ENCODE measurements at regions not wholly inside any gene's neighbourhood (a gene's known extent, or its start where the extent isn't known, plus 50 kb on each side); places are given as distances from the start of the nearest gene placed in this dataset.
A peak's percentile ranks its signal among the peaks of the same experiment; 100 is the strongest.

GRCh38 chr7:81410471-81411117, 359.3 kb downstream of the HGF start:
- TF ChIP-seq, protein P1, sequence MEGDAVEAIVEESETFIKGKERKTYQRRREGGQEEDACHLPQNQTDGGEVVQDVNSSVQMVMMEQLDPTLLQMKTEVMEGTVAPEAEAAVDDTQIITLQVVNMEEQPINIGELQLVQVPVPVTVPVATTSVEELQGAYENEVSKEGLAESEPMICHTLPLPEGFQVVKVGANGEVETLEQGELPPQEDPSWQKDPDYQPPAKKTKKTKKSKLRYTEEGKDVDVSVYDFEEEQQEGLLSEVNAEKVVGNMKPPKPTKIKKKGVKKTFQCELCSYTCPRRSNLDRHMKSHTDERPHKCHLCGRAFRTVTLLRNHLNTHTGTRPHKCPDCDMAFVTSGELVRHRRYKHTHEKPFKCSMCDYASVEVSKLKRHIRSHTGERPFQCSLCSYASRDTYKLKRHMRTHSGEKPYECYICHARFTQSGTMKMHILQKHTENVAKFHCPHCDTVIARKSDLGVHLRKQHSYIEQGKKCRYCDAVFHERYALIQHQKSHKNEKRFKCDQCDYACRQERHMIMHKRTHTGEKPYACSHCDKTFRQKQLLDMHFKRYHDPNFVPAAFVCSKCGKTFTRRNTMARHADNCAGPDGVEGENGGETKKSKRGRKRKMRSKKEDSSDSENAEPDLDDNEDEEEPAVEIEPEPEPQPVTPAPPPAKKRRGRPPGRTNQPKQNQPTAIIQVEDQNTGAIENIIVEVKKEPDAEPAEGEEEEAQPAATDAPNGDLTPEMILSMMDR (conservative IDR thresholded peaks at IDR 0.05; ENCODE audit: low read depth, low read length) = no peak
- H3K4me3 ChIP-seq (ENCODE audit: low read length) = no peak overlapping the region
- no peak for DNase-seq (ENCODE audit: low read depth)

DNA sequence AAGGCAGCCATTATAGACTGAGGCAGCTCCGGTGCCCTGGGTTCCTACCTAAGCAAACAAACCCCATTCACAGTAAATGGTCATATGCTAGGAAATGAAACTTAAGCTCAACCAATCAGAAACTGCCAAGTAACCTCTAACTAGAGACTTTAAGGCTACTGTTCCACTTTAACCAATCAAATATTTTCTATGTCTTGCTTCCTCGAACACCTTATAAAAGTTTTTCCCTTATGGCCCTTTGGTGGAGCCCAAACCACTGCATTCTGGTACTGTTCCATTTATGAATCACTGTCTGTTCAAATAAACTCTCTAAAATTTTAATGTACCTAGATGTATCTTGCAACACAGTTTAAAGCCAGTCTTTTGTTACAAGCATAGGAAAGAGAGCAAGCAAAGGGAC, 361.1 kb downstream of the HGF start:
- DNase-seq (ENCODE audit: low read depth) = no peak
- TF ChIP-seq, protein P1 (conservative IDR thresholded peaks at IDR 0.05; ENCODE audit: low read depth, low read length) = no peak
- no peak overlapping the region for H3K4me3 ChIP-seq (ENCODE audit: low read length)

GRCh38 chr7:81407094-81407493, 362.8 kb downstream of the HGF start:
- no peak overlapping the region for H3K4me3 ChIP-seq (ENCODE audit: low read length)
- DNase-seq (ENCODE audit: low read depth) = no peak
- TF ChIP-seq, protein P1 (conservative IDR thresholded peaks at IDR 0.05; ENCODE audit: low read depth, low read length) = no peak

GRCh38 chr7:81404669-81405068, 365.2 kb downstream of the HGF start:
- no peak for DNase-seq (ENCODE audit: low read depth)
- TF ChIP-seq, protein P1 (conservative IDR thresholded peaks at IDR 0.05; ENCODE audit: low read depth, low read length) = no peak
- no peak overlapping the region for H3K4me3 ChIP-seq (ENCODE audit: low read length)

DNA sequence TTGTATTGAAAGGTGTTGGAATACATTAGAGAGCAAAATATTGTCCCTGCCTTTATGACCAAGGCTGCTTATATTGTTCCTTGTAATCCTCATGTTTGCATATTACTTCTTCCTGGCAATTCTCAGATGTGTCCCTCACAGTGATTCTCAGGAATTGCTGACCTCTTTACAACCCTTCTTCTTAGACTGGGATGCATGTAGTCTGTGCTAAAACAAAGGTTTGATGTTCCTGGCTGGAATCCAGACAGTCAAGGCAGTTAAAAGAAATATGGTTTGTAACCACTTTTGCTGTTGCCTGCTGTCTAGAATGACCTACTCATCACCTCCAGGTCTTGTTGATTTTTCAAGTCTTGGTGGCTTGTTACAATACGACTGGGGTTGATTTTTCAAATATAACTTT, 367.6 kb downstream of the HGF start:
- no peak overlapping the region for H3K4me3 ChIP-seq (ENCODE audit: low read length)
- DNase-seq (ENCODE audit: low read depth) = peak; percentile 17
- TF ChIP-seq, protein P1 (conservative IDR thresholded peaks at IDR 0.05; ENCODE audit: low read depth, low read length) = no peak

GRCh38 chr7:81399471-81399870, 370.4 kb downstream of the HGF start:
- H3K4me3 ChIP-seq (ENCODE audit: low read length) = no peak overlapping the region
- DNase-seq (ENCODE audit: low read depth) = no peak

GRCh38 chr7:81394029-81394428, 375.8 kb downstream of the HGF start:
- no peak overlapping the region for H3K4me3 ChIP-seq (ENCODE audit: low read length)
- TF ChIP-seq, protein P1 (conservative IDR thresholded peaks at IDR 0.05; ENCODE audit: low read depth, low read length) = no peak
- no peak for DNase-seq (ENCODE audit: low read depth)

More at GRCh38 chr7:81399471-81399870, 370.4 kb downstream of the HGF start:
- TF ChIP-seq, protein P1 (conservative IDR thresholded peaks at IDR 0.05; ENCODE audit: low read depth, low read length) = no peak

Data from retinal pigment epithelial cell (primary cell).